ENCODE measurements at regions not wholly inside any gene's neighbourhood (a gene's known extent, or its start where the extent isn't known, plus 50 kb on each side); places are given as distances from the start of the nearest gene placed in this dataset.

- TF ChIP-seq CTCF (IDR thresholded peaks at IDR 0.05) (no peak), POLR2A (IDR thresholded peaks at IDR 0.05) (no peak), POLR2AphosphoS5 (IDR thresholded peaks at IDR 0.05; ENCODE audit: insufficient read depth in 1 of 2, low read depth in 1 of 2) (no peak)
These were observed 319.5 kb upstream of the AGA start for GRCh38 chr4:177761692-177762091.

All from vagina (tissue), 2 donors.